Left ventricle myocardium inferior (tissue), 1 donor: ENCODE measurements at regions not wholly inside any gene's neighbourhood (a gene's known extent, or its start where the extent isn't known, plus 50 kb on each side); places are given as distances from the start of the nearest gene placed in this dataset.

Experiments
- DNase-seq: peaks from one replicate; pipeline ENCODE4 v3.0.0-alpha.2; 2020
- H3K27ac ChIP-seq: fragments of 200-600 bp; replicated peaks from 2 replicates; pipeline ENCODE4 v1.8.0; 2021
- H3K27me3 ChIP-seq: fragments of 200-600 bp; 2 replicates; pipeline ENCODE4 v1.8.0; 2021; ENCODE audit warnings: low read depth
- H3K36me3 ChIP-seq: fragments of 200-600 bp; 2 replicates; pipeline ENCODE4 v1.8.0; 2021
- H3K4me1 ChIP-seq: fragments of 200-600 bp; 2 replicates; pipeline ENCODE4 v1.8.0; 2021
- H3K4me3 ChIP-seq: fragments of 200-600 bp; 2 replicates; pipeline ENCODE4 v1.8.0; 2021; ENCODE audit warnings: mild to moderate bottlenecking, moderate library complexity
- H3K9me3 ChIP-seq: fragments of 200-600 bp; replicated peaks from 2 replicates; pipeline ENCODE4 v1.8.0; 2021
- CTCF ChIP-seq: fragments of 200-600 bp; IDR thresholded peaks from 2 replicates; pipeline ENCODE4 v1.8.0; 2021; ENCODE audit warnings: antibody characterized with exemption, mild to moderate bottlenecking, borderline replicate concordance
- intact Hi-C: fragments of 100-400 bp; cut with micrococcal nuclease; formaldehyde crosslinking; loops from one replicate; pipeline ENCODE4 v1.11.0; 2022
- donor health status: DM: no; HTN: yes; CAD: no; lungs with severe emphysema.

DNA sequence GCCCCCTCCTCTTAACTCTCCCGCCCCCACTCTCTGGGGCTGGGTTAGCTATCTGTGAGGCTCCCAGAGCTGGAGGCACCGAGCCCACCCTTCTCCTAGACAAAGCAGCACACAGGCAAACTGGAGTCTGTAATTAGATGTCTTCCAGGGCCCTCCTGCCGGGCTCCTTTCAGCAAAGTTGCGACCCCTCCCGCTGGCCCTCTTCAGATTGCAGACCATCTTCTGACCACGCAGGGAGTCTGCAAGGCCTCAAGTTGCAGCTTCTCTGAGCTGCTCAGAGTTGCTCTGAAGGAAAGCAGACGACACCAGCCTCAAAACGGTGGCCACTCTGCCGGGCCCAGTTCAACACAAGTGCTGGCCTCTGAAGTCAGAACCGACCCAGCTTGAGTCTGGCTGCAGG lies 228.4 kb upstream of the COPS8 start:
- peaks cover 9% of the 10 kb centered on the region for H3K9me3 ChIP-seq
- no peak for TF ChIP-seq CTCF
- no peaks in the 10 kb centered on the region for H3K27me3 ChIP-seq
- DNase-seq = no peak
- H3K36me3 ChIP-seq = no peaks in the 10 kb centered on the region
- H3K4me1 ChIP-seq = peaks cover 18% of the 10 kb centered on the region
- H3K27ac ChIP-seq = no peak overlapping the region
- intact Hi-C loops = no loop called here
- H3K4me3 ChIP-seq = no peak overlapping the region

DNA sequence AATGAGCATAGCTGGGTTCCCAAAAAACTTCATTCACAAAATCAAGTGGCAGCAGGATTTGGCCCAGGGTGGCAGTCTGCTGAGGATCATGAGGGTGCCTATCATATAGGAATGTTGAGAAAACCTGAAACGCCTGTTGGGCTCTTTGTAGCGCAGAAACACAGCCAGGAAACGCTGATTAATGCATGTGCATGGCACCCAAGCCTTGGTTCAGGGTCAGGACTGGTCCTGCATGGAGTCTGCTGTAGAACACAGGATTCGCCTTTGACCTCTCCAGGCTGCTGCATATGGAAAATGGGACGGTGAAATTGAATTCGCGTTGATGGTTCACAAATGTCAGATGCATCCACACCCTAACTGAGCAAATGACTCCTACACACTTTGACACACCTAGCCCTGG lies 227.9 kb upstream of the COPS8 start:
- H3K4me1 ChIP-seq = peaks cover 12% of the 10 kb centered on the region
- TF ChIP-seq CTCF = no peak
- H3K27ac ChIP-seq = no peak overlapping the region
- peaks cover 9% of the 10 kb centered on the region for H3K9me3 ChIP-seq
- DNase-seq = no peak
- no peak overlapping the region for H3K4me3 ChIP-seq
- H3K36me3 ChIP-seq = no peaks in the 10 kb centered on the region
- no peaks in the 10 kb centered on the region for H3K27me3 ChIP-seq
- intact Hi-C loops = no loop called here

DNA sequence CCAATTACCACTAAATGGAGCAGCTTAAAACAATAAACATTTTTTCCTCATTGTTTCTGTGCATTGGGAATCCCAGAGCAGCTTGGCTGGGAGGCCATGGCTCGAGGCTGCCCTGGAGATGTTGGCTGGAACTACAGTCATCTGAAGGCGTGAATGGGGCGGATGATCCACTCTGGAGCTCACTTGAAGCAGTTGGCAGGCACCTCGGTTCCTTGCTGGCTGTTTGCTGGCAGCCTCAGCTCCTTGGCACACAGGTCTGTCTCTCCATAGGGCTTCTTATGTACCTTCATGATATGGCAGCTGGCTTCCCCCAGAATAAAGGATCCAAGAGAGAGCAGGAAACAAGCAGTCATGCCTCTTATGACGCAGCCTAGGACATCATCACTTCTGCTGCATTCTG lies 227.0 kb upstream of the COPS8 start:
- intact Hi-C loops = no loop called here
- Histone ChIP-seq H3K9me3 (peaks cover 9% of the 10 kb centered on the region), H3K4me1 (peaks cover 4% of the 10 kb centered on the region), H3K36me3 (no peaks in the 10 kb centered on the region), H3K27ac (no peak overlapping the region), H3K27me3 (no peaks in the 10 kb centered on the region), H3K4me3 (no peak overlapping the region)
- no peak for DNase-seq
- no peak for TF ChIP-seq CTCF

GRCh38 chr2:236859908-236860307 lies 225.8 kb upstream of the COPS8 start:
- Histone ChIP-seq H3K36me3 (no peaks in the 10 kb centered on the region), H3K9me3 (peaks cover 9% of the 10 kb centered on the region), H3K27ac (no peak overlapping the region), H3K4me3 (no peak overlapping the region), H3K27me3 (no peaks in the 10 kb centered on the region), H3K4me1 (no peaks in the 10 kb centered on the region)
- TF ChIP-seq CTCF = no peak
- intact Hi-C loops = no loop called here
- DNase-seq = no peak

GRCh38 chr2:236861196-236861875 lies 224.4 kb upstream of the COPS8 start:
- Histone ChIP-seq H3K9me3 (peaks cover 17% of the 10 kb centered on the region), H3K27ac (no peak overlapping the region), H3K36me3 (no peaks in the 10 kb centered on the region), H3K4me1 (no peaks in the 10 kb centered on the region), H3K27me3 (no peaks in the 10 kb centered on the region), H3K4me3 (no peak overlapping the region)
- no peak for DNase-seq
- TF ChIP-seq CTCF = no peak
- intact Hi-C loops = no loop called here

- Histone ChIP-seq H3K4me3 (no peak overlapping the region), H3K27me3 (no peaks in the 10 kb centered on the region), H3K27ac (no peak overlapping the region), H3K36me3 (no peaks in the 10 kb centered on the region), H3K4me1 (no peaks in the 10 kb centered on the region), H3K9me3 (peaks cover 18% of the 10 kb centered on the region)
- DNase-seq = no peak
- intact Hi-C loops = no loop called here
- no peak for TF ChIP-seq CTCF
These were observed 223.7 kb upstream of the COPS8 start for GRCh38 chr2:236861944-236862343.
